ENCODE measurements at regions not wholly inside any gene's neighbourhood (a gene's known extent, or its start where the extent isn't known, plus 50 kb on each side); places are given as distances from the start of the nearest gene placed in this dataset.

- TF ChIP-seq CTCF (IDR thresholded peaks at IDR 0.05): no peak
- no peak for TF ChIP-seq POLR2AphosphoS5 (IDR thresholded peaks at IDR 0.05)
- TF ChIP-seq POLR2A (IDR thresholded peaks at IDR 0.05): no peak
These were observed 492.7 kb downstream of the RPS24 start for GRCh38 chr10:78526347-78526746.

Data from suprapubic skin (tissue), 4 donors.